SU-DHL-6 (cell line): ENCODE measurements at regions not wholly inside any gene's neighbourhood (a gene's known extent, or its start where the extent isn't known, plus 50 kb on each side); places are given as distances from the start of the nearest gene placed in this dataset.

Experiments used
- H2AFZ ChIP-seq: fragments of 200-600 bp; sonication (generic); 2 replicates; pipeline ENCODE4 v1.6.1; 2014; ENCODE audit warnings: low read depth, mild to moderate bottlenecking, moderate library complexity, mixed read lengths, antibody characterized with exemption, low read length; ENCODE audit not compliant: severe bottlenecking
- H3F3A ChIP-seq: fragments of 200-600 bp; shearing (Covaris generic); 2 replicates; pipeline ENCODE4 v1.6.0; 2016; ENCODE audit warnings: antibody characterized with exemption, mild to moderate bottlenecking; ENCODE audit not compliant: insufficient read depth
- H3K27ac ChIP-seq: fragments of 200-600 bp; sonication (generic); 2 replicates; pipeline ENCODE4 v1.5.1; 2016; ENCODE audit warnings: low read depth, mild to moderate bottlenecking, low read length, moderate library complexity, mixed read lengths
- H3K27me3 ChIP-seq: fragments of 200-600 bp; sonication (generic), shearing (Covaris generic); 2 replicates; pipeline ENCODE4 v1.6.0; 2014; ENCODE audit warnings: mild to moderate bottlenecking, low read length
- H3K36me3 ChIP-seq: fragments of 200-600 bp; sonication (generic); 2 replicates; pipeline ENCODE4 v1.6.1; 2014; ENCODE audit warnings: mild to moderate bottlenecking, low read length, mixed read lengths
- H3K4me2 ChIP-seq: fragments of 300-600, 200-600 bp; shearing (Covaris generic), sonication (generic); 2 replicates; pipeline ENCODE4 v1.6.0; 2014; ENCODE audit warnings: low read length, low read depth, mild to moderate bottlenecking; ENCODE audit not compliant: poor library complexity, severe bottlenecking
- H3K4me3 ChIP-seq: fragments of 200-600 bp; sonication (generic); 2 replicates; pipeline ENCODE4 v1.5.1; 2014; ENCODE audit warnings: antibody characterized with exemption, low read length, mild to moderate bottlenecking, mixed read lengths; ENCODE audit not compliant: insufficient read depth, poor library complexity, severe bottlenecking
- H3K79me2 ChIP-seq: fragments of 200-600 bp; sonication (generic); 2 replicates; pipeline ENCODE4 v1.6.1; 2014; ENCODE audit warnings: mild to moderate bottlenecking, low read length, moderate library complexity; ENCODE audit not compliant: insufficient read depth
- H3K9ac ChIP-seq: fragments of 200-600 bp; sonication (generic); 2 replicates; pipeline ENCODE4 v1.7.0; 2014; ENCODE audit warnings: mild to moderate bottlenecking, low read length
- H3K9me2 ChIP-seq: fragments of 200-600 bp; sonication (generic); replicated peaks from 2 replicates; pipeline ENCODE4 v1.6.1; 2014; ENCODE audit warnings: low read length; ENCODE audit not compliant: insufficient read depth
- H3K9me3 ChIP-seq: fragments of 200-600 bp; sonication (generic); 2 replicates; pipeline ENCODE4 v1.6.1; 2014; ENCODE audit warnings: low read length, mixed read lengths; ENCODE audit not compliant: insufficient read depth
- H4K20me1 ChIP-seq: fragments of 200-600 bp; sonication (generic); 2 replicates; pipeline ENCODE4 v1.6.1; 2014; ENCODE audit warnings: low read depth, mild to moderate bottlenecking, antibody characterized with exemption, low read length, moderate library complexity, mixed read lengths
- CTCF ChIP-seq: fragments of 200-600 bp; sonication (generic); IDR thresholded peaks from one replicate; pipeline ENCODE4 v1.5.1; 2017; ENCODE audit warnings: antibody characterized with exemption, mild to moderate bottlenecking, low read length, moderate library complexity; ENCODE audit not compliant: insufficient read depth, poor library complexity, severe bottlenecking
- EZH2phosphoT487 ChIP-seq: fragments of 200-600 bp; sonication (generic), shearing (Covaris generic); conservative IDR thresholded peaks from 2 replicates; pipeline ENCODE4 v1.6.1; 2018; ENCODE audit warnings: mild to moderate bottlenecking, antibody characterized with exemption, low read length, moderate library complexity, mixed read lengths

DNA sequence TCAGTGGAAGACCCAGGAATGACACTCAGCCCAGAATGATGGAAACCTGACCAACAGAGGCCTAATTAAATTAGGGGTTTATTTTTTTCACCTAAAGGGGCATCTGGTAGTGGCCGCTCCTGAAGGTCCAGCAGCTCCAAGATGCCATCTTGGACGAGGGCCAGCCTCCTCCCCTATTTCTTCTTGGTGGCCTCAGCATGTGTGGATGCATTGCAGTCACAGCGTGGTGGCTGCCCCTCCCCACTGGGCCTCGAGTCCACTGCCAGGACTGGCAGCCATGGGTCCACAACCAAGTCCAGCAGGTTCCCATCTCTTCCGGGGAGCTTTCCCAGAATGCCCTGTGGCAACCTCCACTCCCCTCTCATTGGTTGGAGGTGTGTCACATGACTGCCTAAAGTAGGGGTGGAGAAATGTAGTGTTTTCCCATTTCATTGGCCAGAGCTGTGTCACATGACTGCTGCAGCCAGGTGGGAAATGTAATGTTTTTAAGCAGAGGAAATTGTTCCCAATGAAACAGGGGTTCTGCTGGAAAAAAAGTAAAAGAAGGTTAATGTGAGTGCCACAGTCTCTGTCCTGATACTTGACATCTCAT is 628.2 kb downstream of the PTPRU start:
- no peak overlapping the region for H3K9ac ChIP-seq
- H3K9me2 ChIP-seq, result no peaks in the 10 kb centered on the region
- H3K79me2 ChIP-seq, result no peaks in the 10 kb centered on the region
- no peak overlapping the region for H3K27ac ChIP-seq
- no peak overlapping the region for H3K4me2 ChIP-seq
- H3K36me3 ChIP-seq, result no peaks in the 10 kb centered on the region
- H3F3A ChIP-seq, result no peaks in the 10 kb centered on the region
- H3K9me3 ChIP-seq, result peaks cover 20% of the 10 kb centered on the region; the same call in 1 of the 2 replicates
- H3K27me3 ChIP-seq, result no peaks in the 10 kb centered on the region
- TF ChIP-seq EZH2phosphoT487, result no peak
- TF ChIP-seq CTCF, result no peak
- no peaks in the 10 kb centered on the region for H4K20me1 ChIP-seq
- H2AFZ ChIP-seq, result no peak overlapping the region
- H3K4me3 ChIP-seq, result no peak overlapping the region

DNA sequence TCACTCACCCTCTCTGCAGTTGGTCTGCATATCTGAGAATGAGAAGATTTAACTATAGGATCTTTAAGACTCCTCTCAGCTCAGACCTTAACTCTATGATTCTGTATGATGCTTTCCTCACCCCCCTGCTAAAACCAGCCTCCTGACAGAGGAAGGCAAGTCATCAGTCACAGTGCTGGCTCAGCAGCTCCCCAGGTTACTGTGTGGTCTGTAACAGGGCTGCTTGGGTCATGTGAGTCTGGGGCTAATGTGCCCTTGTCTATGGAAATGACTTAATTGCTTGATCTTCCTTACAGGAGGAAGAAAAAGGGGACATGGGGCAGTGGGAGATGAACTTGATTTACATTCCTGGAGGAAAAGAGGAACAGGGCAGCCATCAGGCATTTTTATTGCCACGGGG is 625.6 kb downstream of the PTPRU start:
- Histone ChIP-seq H3F3A (no peaks in the 10 kb centered on the region), H3K27me3 (no peaks in the 10 kb centered on the region), H3K9me3 (peaks cover 20% of the 10 kb centered on the region; the same call in 1 of the 2 replicates), H3K4me3 (no peak overlapping the region), H2AFZ (no peak overlapping the region), H3K9ac (no peak overlapping the region), H3K36me3 (no peaks in the 10 kb centered on the region), H3K9me2 (no peaks in the 10 kb centered on the region), H3K79me2 (no peaks in the 10 kb centered on the region), H4K20me1 (no peaks in the 10 kb centered on the region), H3K27ac (no peak overlapping the region), H3K4me2 (no peak overlapping the region)
- TF ChIP-seq CTCF (no peak), EZH2phosphoT487 (no peak)

DNA sequence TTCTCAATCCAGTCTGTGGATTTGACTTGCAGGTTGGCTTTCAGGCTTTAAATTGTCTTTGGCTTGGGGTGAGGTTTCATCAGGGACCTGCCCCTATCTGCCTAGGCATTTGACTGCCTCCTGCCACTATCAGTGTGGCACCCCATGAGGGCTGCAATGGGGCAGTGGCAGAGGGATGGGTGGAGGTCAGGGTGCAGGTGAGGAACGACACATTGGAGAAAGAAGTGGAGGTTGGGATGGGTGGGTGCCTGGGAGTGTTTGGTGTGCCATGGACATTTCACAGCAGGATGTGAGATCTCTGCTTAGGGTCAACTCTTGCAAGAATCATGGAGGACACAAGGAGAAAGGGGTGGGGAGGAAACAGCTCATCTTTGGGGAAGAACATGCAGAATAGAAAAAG is 625.1 kb downstream of the PTPRU start:
- Histone ChIP-seq H3K4me2 (no peak overlapping the region), H4K20me1 (no peaks in the 10 kb centered on the region), H3K9me3 (peaks cover 20% of the 10 kb centered on the region; the same call in 1 of the 2 replicates), H3F3A (no peaks in the 10 kb centered on the region), H3K4me3 (no peak overlapping the region), H3K9me2 (no peaks in the 10 kb centered on the region), H3K27ac (no peak overlapping the region), H2AFZ (no peak overlapping the region), H3K36me3 (no peaks in the 10 kb centered on the region), H3K9ac (no peak overlapping the region), H3K27me3 (no peaks in the 10 kb centered on the region), H3K79me2 (no peaks in the 10 kb centered on the region)
- no peak for TF ChIP-seq CTCF
